LNCAP (cell line): ENCODE measurements at regions not wholly inside any gene's neighbourhood (a gene's known extent, or its start where the extent isn't known, plus 50 kb on each side); places are given as distances from the start of the nearest gene placed in this dataset.

ENCODE experiments used
- TF ChIP-seq, protein P1 (sequence below): fragments of 450-650 bp; IDR thresholded peaks from 2 replicates; pipeline ENCODE4 v1.5.1; 2017; ENCODE audit warnings: mild to moderate bottlenecking

GRCh38 chr2:18976168-18976961 lies 382.1 kb downstream of the OSR1 start:
- TF ChIP-seq, protein P1, sequence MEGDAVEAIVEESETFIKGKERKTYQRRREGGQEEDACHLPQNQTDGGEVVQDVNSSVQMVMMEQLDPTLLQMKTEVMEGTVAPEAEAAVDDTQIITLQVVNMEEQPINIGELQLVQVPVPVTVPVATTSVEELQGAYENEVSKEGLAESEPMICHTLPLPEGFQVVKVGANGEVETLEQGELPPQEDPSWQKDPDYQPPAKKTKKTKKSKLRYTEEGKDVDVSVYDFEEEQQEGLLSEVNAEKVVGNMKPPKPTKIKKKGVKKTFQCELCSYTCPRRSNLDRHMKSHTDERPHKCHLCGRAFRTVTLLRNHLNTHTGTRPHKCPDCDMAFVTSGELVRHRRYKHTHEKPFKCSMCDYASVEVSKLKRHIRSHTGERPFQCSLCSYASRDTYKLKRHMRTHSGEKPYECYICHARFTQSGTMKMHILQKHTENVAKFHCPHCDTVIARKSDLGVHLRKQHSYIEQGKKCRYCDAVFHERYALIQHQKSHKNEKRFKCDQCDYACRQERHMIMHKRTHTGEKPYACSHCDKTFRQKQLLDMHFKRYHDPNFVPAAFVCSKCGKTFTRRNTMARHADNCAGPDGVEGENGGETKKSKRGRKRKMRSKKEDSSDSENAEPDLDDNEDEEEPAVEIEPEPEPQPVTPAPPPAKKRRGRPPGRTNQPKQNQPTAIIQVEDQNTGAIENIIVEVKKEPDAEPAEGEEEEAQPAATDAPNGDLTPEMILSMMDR, result no peak

DNA sequence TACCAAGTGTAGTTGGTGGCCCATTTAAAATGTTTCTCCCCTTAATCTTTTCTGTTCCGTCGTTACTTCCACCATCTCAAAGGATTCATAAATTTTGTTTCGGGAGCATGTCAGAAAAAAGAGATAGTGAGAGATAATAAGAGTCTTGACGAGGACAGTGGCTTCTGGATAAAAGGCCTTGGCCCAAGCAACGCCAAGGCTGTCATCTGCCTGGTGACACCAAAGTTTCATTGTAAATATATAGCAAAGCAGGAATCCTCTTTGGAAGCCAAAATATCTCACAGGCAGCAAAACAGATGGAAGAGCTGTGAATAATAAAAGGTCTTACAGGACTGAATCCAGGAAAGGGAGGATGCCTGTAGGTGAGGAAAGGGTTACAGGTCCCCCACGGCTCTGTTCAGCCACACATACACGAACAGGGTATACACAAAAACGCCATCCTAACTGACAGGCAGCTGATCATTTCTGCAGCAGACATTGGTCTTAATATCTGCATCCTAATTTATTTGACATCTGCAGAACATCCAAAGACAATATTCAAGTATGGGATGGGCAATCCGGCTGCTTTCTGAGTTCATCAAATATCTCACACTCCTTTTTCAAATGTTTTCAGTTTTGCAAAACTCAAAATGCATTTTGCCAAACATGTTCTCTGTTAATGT lies 382.8 kb downstream of the OSR1 start:
- TF ChIP-seq, protein P1, result no peak

DNA sequence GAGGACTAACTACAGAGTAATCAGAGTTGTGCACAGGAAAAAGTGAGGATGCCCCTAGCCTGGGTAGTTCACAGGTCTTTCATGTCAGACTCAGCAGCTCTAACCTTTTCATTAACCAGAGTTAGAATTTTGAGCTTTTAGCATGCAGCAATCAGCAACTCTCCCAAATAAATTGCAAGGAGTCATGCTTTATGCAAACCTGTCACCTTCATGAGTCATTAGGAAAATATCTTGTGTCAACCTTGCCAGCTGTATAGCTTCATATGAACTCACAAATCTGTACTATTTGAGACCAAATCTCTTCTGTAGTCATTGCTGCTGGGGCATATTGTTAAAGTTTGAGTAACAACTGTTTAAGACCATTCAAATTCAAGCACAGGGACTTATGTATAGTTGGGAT lies 382.3 kb upstream of the NT5C1B start:
- TF ChIP-seq, protein P1, result no peak

DNA sequence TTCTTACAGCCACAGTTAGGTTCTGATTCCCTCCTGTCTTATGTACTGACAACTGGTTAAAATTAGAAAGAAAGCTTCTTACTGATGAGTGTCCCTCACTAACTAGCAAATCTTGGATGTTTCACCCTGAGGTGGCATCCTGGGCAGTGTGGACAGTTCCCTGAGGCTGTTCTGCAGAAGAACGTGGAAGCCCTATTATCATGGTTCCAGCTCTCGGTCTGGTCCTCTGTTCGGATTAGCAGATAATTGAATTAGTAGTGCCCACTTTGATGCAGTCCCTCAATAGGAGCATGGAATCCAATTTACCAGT lies 381.7 kb upstream of the NT5C1B start:
- TF ChIP-seq, protein P1, result no peak

DNA sequence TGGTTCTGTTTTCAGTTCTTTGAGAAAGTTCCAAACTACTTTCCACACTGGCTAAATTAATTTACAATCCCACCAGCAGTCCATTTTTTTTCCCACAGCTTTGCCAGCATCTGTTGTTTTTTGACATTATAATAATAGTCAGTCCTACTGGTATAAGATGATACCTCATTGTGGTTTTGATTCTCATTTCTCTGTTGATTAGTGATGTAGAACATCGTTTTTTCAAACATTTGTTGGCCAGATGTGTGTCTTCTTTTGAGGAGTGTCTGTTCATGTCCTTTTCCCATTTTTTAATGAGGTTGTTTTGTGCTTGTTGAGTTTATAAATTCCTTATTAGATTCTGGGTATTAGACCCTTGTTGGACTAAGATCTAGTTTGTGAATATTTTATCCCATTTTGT lies 376.8 kb upstream of the NT5C1B start:
- TF ChIP-seq, protein P1, result no peak

DNA sequence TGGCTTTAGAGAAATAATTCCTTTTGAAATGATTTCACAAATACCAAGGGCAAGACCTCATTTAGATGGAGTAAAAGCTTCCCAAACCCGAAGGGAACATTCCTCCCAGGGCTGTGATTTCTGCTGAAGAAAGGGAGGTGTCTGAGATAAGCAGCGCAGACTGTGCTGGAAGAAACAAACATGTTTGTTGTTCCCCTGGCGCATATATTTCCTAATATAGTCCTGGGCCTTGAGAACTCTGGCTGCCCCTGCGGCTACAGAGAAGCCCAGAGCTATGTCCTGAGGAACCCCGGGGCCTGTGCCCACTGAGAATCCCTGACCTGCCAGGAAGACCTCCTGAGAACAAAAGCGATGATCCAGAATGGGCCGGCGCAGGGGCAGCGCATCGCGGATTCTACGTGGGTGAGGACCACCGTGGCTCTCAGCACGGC lies 372.6 kb upstream of the NT5C1B start:
- TF ChIP-seq, protein P1, result no peak

GRCh38 chr2:18959952-18960717 lies 370.8 kb upstream of the NT5C1B start:
- TF ChIP-seq, protein P1, result no peak
